ENCODE measurements at regions not wholly inside any gene's neighbourhood (a gene's known extent, or its start where the extent isn't known, plus 50 kb on each side); places are given as distances from the start of the nearest gene placed in this dataset.

- no peak for TF ChIP-seq EZH2 (IDR thresholded peaks at IDR 0.05; ENCODE audit: low read depth, unreplicated experiment)
- no peak for TF ChIP-seq CTCF (conservative IDR thresholded peaks at IDR 0.05; ENCODE audit: low read depth in 2 of 2)
- TF ChIP-seq ZNF331 (CRISPR knock-in tag; IDR thresholded peaks at IDR 0.05; ENCODE audit: low read depth), result no peak
- no peak for TF ChIP-seq ZNF114 (CRISPR knock-in tag; IDR thresholded peaks at IDR 0.05)
- no peak for TF ChIP-seq REST (IDR thresholded peaks at IDR 0.05; ENCODE audit: unreplicated experiment)
- TF ChIP-seq ZNF462 (CRISPR knock-in tag; IDR thresholded peaks at IDR 0.05), result no peak
- no peak for TF ChIP-seq POLR2AphosphoS5 (IDR thresholded peaks at IDR 0.05; ENCODE audit: low read depth)
- no peak for TF ChIP-seq CREB1 (CRISPR knock-in tag; IDR thresholded peaks at IDR 0.05; ENCODE audit: low read depth)
- TF ChIP-seq EZH2phosphoT487 (IDR thresholded peaks at IDR 0.05; ENCODE audit: unreplicated experiment), result no peak
- TF ChIP-seq JUNB (IDR thresholded peaks at IDR 0.05; ENCODE audit: unreplicated experiment), result no peak
- TF ChIP-seq ETS1 (IDR thresholded peaks at IDR 0.05), result no peak
These were observed 526.1 kb downstream of the BRD1 start for GRCh38 chr22:49301398-49302149.

Data from GM23338 (cell line).